IMR-90 (cell line): ENCODE measurements at regions not wholly inside any gene's neighbourhood (a gene's known extent, or its start where the extent isn't known, plus 50 kb on each side); places are given as distances from the start of the nearest gene placed in this dataset.

Source experiments
- ATAC-seq: fragments of 200-7000 bp; cut with Tn5 transposase; 2 replicates; pipeline ENCODE4 v1.9.1; 2020; ENCODE audit warnings: low read depth, mild to moderate bottlenecking, moderate library complexity
- BruUV-seq: library from RNA; stranded (reverse); fragments of 400-500 nt; replicated peaks from 2 replicates; lab custom pipeline; 2021; lab: Mats Ljungman, UMichigan
- CTCF ChIA-PET: fragments of 300-600 bp; formaldehyde crosslinking; extraction: SDS; loops from one replicate; lab custom pipeline; 2021; ENCODE audit warnings: antibody characterized with exemption; lab: Yijun Ruan, JAX
- POLR2A ChIA-PET: fragments of 300-600 bp; sonication (Branson Sonifier 250); formaldehyde crosslinking; loops from one replicate; lab custom pipeline; 2022; ENCODE audit warnings: antibody characterized with exemption; ENCODE audit not compliant: unreplicated experiment; lab: Charles Lee
- DNase-seq: peaks from one replicate; pipeline ENCODE4 v3.0.0; 2013
- H2AFZ ChIP-seq: replicated peaks from 2 replicates; pipeline ENCODE3; 2013; ENCODE audit warnings: low read length, mild to moderate bottlenecking; ENCODE audit not compliant: poor library complexity
- H2AK5ac ChIP-seq: 2 replicates; pipeline ENCODE4 v1.6.1; 2013; ENCODE audit warnings: low read depth, low read length, inconsistent platforms
- H2AK9ac ChIP-seq: replicated peaks from 2 replicates; pipeline ENCODE3; 2013; ENCODE audit warnings: mild to moderate bottlenecking, low read depth, low read length, moderate library complexity; ENCODE audit not compliant: poor library complexity
- H2BK120ac ChIP-seq: 2 replicates; pipeline ENCODE4 v1.6.1; 2013; ENCODE audit warnings: low read depth, low read length, inconsistent platforms
- H2BK15ac ChIP-seq: 3 replicates; pipeline ENCODE4 v1.6.1; 2013; ENCODE audit warnings: low read depth, low read length, inconsistent platforms
- H2BK20ac ChIP-seq: 2 replicates; pipeline ENCODE4 v1.6.1; 2013; ENCODE audit warnings: low read depth, mild to moderate bottlenecking, inconsistent platforms, low read length, moderate library complexity
- H2BK5ac ChIP-seq: 2 replicates; pipeline ENCODE4 v1.6.1; 2013; ENCODE audit warnings: mild to moderate bottlenecking, low read depth, low read length, inconsistent platforms; ENCODE audit not compliant: poor library complexity, severe bottlenecking
- H3K14ac ChIP-seq: replicated peaks from 2 replicates; pipeline ENCODE4 v1.6.1; 2013; ENCODE audit warnings: low read depth, low read length, inconsistent platforms
- H3K18ac ChIP-seq: 2 replicates; pipeline ENCODE4 v1.6.1; 2013; ENCODE audit warnings: low read depth, low read length, control low read depth
- H3K23ac ChIP-seq: 2 replicates; pipeline ENCODE4 v1.6.1; 2013; ENCODE audit warnings: low read depth, low read length, inconsistent platforms
- H3K27ac ChIP-seq: 2 replicates; pipeline ENCODE4 v1.5.1; 2013; ENCODE audit warnings: mild to moderate bottlenecking, control low read depth, low read length; ENCODE audit not compliant: insufficient read depth
- H3K27me3 ChIP-seq: 2 replicates; pipeline ENCODE4 v1.6.1; 2013; ENCODE audit warnings: low read length; ENCODE audit not compliant: control insufficient read depth, insufficient read depth
- H3K36me3 ChIP-seq: 2 replicates; pipeline ENCODE4 v1.6.1; 2013; ENCODE audit warnings: low read length, mixed read lengths; ENCODE audit not compliant: control insufficient read depth, insufficient read depth
- H3K4ac ChIP-seq: 2 replicates; pipeline ENCODE4 v1.6.1; 2013; ENCODE audit warnings: low read depth, low read length, inconsistent platforms
- H3K4me1 ChIP-seq: 2 replicates; pipeline ENCODE4 v1.6.1; 2013; ENCODE audit warnings: low read length, mixed read lengths; ENCODE audit not compliant: control insufficient read depth, insufficient read depth
- H3K4me2 ChIP-seq: 2 replicates; pipeline ENCODE4 v1.6.1; 2013; ENCODE audit warnings: low read depth, mild to moderate bottlenecking, control low read depth, low read length, moderate library complexity
- H3K4me3 ChIP-seq: 2 replicates; pipeline ENCODE4 v1.5.1; 2013; ENCODE audit warnings: low read depth, mild to moderate bottlenecking, control low read depth, low read length, moderate library complexity; ENCODE audit not compliant: insufficient read depth
- H3K56ac ChIP-seq: 2 replicates; pipeline ENCODE4 v1.6.1; 2013; ENCODE audit warnings: low read length, inconsistent platforms; ENCODE audit not compliant: insufficient read depth; ENCODE audit errors: extremely low read depth
- H3K79me1 ChIP-seq, 2 experiments: 2 replicates each; pipeline ENCODE4 v1.6.1; 2013; ENCODE audit warnings: low read length in 2 of 2, inconsistent platforms in 1 of 2, low read depth in 1 of 2
- H3K9ac ChIP-seq: 2 replicates; pipeline ENCODE4 v1.6.1; 2013; ENCODE audit warnings: low read depth, low read length, control low read depth
- H3K9me1 ChIP-seq: 2 replicates; pipeline ENCODE4 v1.6.1; 2013; ENCODE audit warnings: low read length, inconsistent platforms; ENCODE audit not compliant: insufficient read depth
- H3K9me3 ChIP-seq: 2 replicates; pipeline ENCODE4 v1.6.1; 2013; ENCODE audit warnings: low read length; ENCODE audit not compliant: control insufficient read depth, insufficient read depth
- H4K20me1 ChIP-seq: 2 replicates; pipeline ENCODE4 v1.6.1; 2013; ENCODE audit warnings: low read length, inconsistent platforms; ENCODE audit not compliant: insufficient read depth
- H4K5ac ChIP-seq: 2 replicates; pipeline ENCODE4 v1.6.1; 2013; ENCODE audit warnings: mild to moderate bottlenecking, low read depth, low read length, control low read depth
- H4K8ac ChIP-seq, 2 experiments: 2 replicates each; pipeline ENCODE4 v1.6.1; 2013; ENCODE audit warnings: low read depth in 2 of 2, low read length in 2 of 2, control low read depth in 1 of 2, inconsistent platforms in 1 of 2
- H4K91ac ChIP-seq: 2 replicates; pipeline ENCODE4 v1.6.1; 2013; ENCODE audit warnings: low read depth, low read length, inconsistent platforms; ENCODE audit not compliant: insufficient read depth
- CEBPB ChIP-seq: IDR thresholded peaks from 2 replicates; pipeline ENCODE4 v1.6.1; 2012; ENCODE audit warnings: low read depth, low read length, improper control_type of control experiment
- WGBS, 2 experiments: methylation state at CpG; one replicate each; pipeline versions ENCODE4 v1.1.5 to v1.1.7; 2013; ENCODE audit warnings: missing lambda C conversion rate in 2 of 2; ENCODE audit not compliant: insufficient read length in 1 of 2; ENCODE audit errors: extremely low coverage in 2 of 2; 5-methylcytosine and 5-hydroxymethylcytosine counted together
- dilution Hi-C: fragments of 300-500 bp; cut with HindIII; formaldehyde crosslinking; loops from one replicate; pipeline ENCODE4 v1.14.3; 2018; ENCODE audit warnings: low sequenced_read_pairs; ENCODE audit not compliant: unreplicated experiment
- in situ Hi-C: fragments of 300-500 bp; cut with MboI; formaldehyde crosslinking; loops from 3 replicates; pipeline ENCODE4 v1.14.3; 2019; ENCODE audit warnings: low sequenced_read_pairs, inconsistent platforms, mixed read lengths
- intact Hi-C: fragments of 100-400 bp; cut with micrococcal nuclease; formaldehyde crosslinking; loops from 2 replicates; pipeline ENCODE4 v1.10.0; 2022

GRCh38 chr3:90041995-90042394 is 934.6 kb downstream of the EPHA3 start:
- Histone ChIP-seq H4K91ac (no peak overlapping the region), H4K5ac (no peak overlapping the region), H3K56ac (no peak overlapping the region), H2AK9ac (no peak overlapping the region), H3K4me1 (no peaks in the 10 kb centered on the region), H3K23ac (no peak overlapping the region), H2AK5ac (no peak overlapping the region), H2BK15ac (no peak overlapping the region), H3K9ac (no peak overlapping the region), H3K4ac (no peak overlapping the region), H3K14ac (no peak overlapping the region), H3K36me3 (no peaks in the 10 kb centered on the region), H3K9me1 (no peaks in the 10 kb centered on the region), H2AFZ (no peak overlapping the region), H4K20me1 (no peaks in the 10 kb centered on the region), H2BK5ac (no peak overlapping the region), H3K18ac (no peak overlapping the region), H3K79me1 (no peaks in the 10 kb centered on the region), H3K4me3 (no peak overlapping the region), H2BK120ac (no peak overlapping the region), H3K9me3 (no peaks in the 10 kb centered on the region), H3K27me3 (no peaks in the 10 kb centered on the region), H4K8ac (no peak overlapping the region), H3K27ac (no peak overlapping the region), H2BK20ac (no peak overlapping the region), H3K4me2 (no peak overlapping the region)
- intact Hi-C loops (no loop called here), dilution Hi-C loops (no loop called here), in situ Hi-C loops (no loop called here)
- no peak for DNase-seq
- no peak for TF ChIP-seq CEBPB
- WGBS, 2 experiments, result no CpG with 5 or more reads among the region's 2 CpGs
- ChIA-PET POLR2A (no interaction called here), CTCF (no interaction called here)
- ATAC-seq, result no peak
- no TSS peak for BruUV-seq
